Endothelial cell of umbilical vein (primary cell): ENCODE measurements at regions not wholly inside any gene's neighbourhood (a gene's known extent, or its start where the extent isn't known, plus 50 kb on each side); places are given as distances from the start of the nearest gene placed in this dataset.

ENCODE experiments used
- BruUV-seq: library from RNA; stranded (reverse); fragments of 400-500 nt; replicated peaks from 2 replicates; lab custom pipeline; 2021; lab: Mats Ljungman, UMichigan
- CTCF ChIA-PET: fragments of 300-600, 350-600 bp; sonication (Branson Sonifier 250); formaldehyde crosslinking; loops from one replicate; lab custom pipeline; 2021; ENCODE audit warnings: antibody characterized with exemption, inconsistent platforms; lab: Charles Lee
- POLR2A ChIA-PET: fragments of 300-600, 350-600 bp; sonication (Branson Sonifier 250); formaldehyde crosslinking; loops from one replicate; lab custom pipeline; 2021; ENCODE audit warnings: antibody characterized with exemption, inconsistent platforms; lab: Charles Lee
- DNase-seq: peaks from one replicate; pipeline ENCODE4 v3.0.0-alpha.2; 2011; ENCODE audit warnings: low read depth, low spot score
- FAIRE-seq: peaks from 2 replicates; lab custom pipeline; 2011; peaks lifted over from hg19 to GRCh38; lab: Jason Lieb, UNC
- H2AFZ ChIP-seq: 2 replicates; pipeline ENCODE4 v1.6.0; 2012; ENCODE audit warnings: low read depth, low read length, control low read depth, inconsistent platforms
- H3K27ac ChIP-seq: 2 replicates; pipeline ENCODE4 v1.5.1; 2011; ENCODE audit warnings: low read depth, mild to moderate bottlenecking, control low read depth, low read length, moderate library complexity; ENCODE audit not compliant: insufficient read depth
- H3K27me3 ChIP-seq, 2 experiments: 2 replicates each; pipeline versions ENCODE4 v1.6.0 to v1.6.1; 2011; ENCODE audit warnings: low read length in 2 of 2, mixed read lengths in 1 of 2; ENCODE audit not compliant: control insufficient read depth in 2 of 2, insufficient read depth in 2 of 2
- H3K36me3 ChIP-seq, 2 experiments: 2 replicates in 1 of 2; 3 replicates in 1 of 2; pipeline ENCODE4 v1.5.1; 2011; ENCODE audit warnings: low read length in 2 of 2, mild to moderate bottlenecking in 1 of 2, moderate library complexity in 1 of 2; ENCODE audit not compliant: control insufficient read depth in 2 of 2, insufficient read depth in 2 of 2; ENCODE audit errors: extremely low read depth in 1 of 2
- H3K4me1 ChIP-seq: 3 replicates; pipeline ENCODE4 v1.5.1; 2011; ENCODE audit warnings: mild to moderate bottlenecking, low read length; ENCODE audit not compliant: control insufficient read depth, insufficient read depth; ENCODE audit errors: extremely low read depth
- H3K4me2 ChIP-seq: 2 replicates; pipeline ENCODE4 v1.6.1; 2011; ENCODE audit warnings: low read length, control low read depth, mixed read lengths; ENCODE audit not compliant: insufficient read depth
- H3K4me3 ChIP-seq, 3 experiments: fragments of 200-600 bp in 1 of 3; sonication (generic), shearing (Covaris generic) in 1 of 3; replicated peaks in 1 of 3; 2 replicates each; pipeline ENCODE4 v1.5.1; 2011 to 2016; ENCODE audit warnings: control low read depth in 3 of 3, low read length in 3 of 3, mild to moderate bottlenecking in 2 of 3, inconsistent platforms in 1 of 3, low read depth in 1 of 3, moderate library complexity in 1 of 3; ENCODE audit not compliant: insufficient read depth in 1 of 3
- H3K79me2 ChIP-seq: 2 replicates; pipeline ENCODE4 v1.6.0; 2012; ENCODE audit warnings: low read length, inconsistent platforms; ENCODE audit not compliant: control insufficient read depth, insufficient read depth
- H3K9ac ChIP-seq: replicated peaks from 2 replicates; pipeline ENCODE3; 2011; ENCODE audit warnings: low read length, control low read depth; ENCODE audit not compliant: insufficient read depth; ENCODE audit errors: extremely low read depth
- H3K9me1 ChIP-seq: replicated peaks from 3 replicates; pipeline ENCODE4 v1.6.0; 2011; ENCODE audit warnings: mild to moderate bottlenecking, low read length; ENCODE audit not compliant: control insufficient read depth, insufficient read depth; ENCODE audit errors: extremely low read depth
- H3K9me3 ChIP-seq: replicated peaks from 2 replicates; pipeline ENCODE4 v1.5.1; 2012; ENCODE audit warnings: low read length, inconsistent platforms; ENCODE audit not compliant: control insufficient read depth, insufficient read depth
- H4K20me1 ChIP-seq: replicated peaks from 2 replicates; pipeline ENCODE3; 2011; ENCODE audit warnings: mild to moderate bottlenecking, low read length; ENCODE audit not compliant: control insufficient read depth, insufficient read depth; ENCODE audit errors: extremely low read depth
- EZH2 ChIP-seq: IDR thresholded peaks from 2 replicates; pipeline ENCODE4 v1.6.1; 2012; ENCODE audit warnings: borderline replicate concordance, low read depth, mild to moderate bottlenecking, moderate library complexity, low read length, inconsistent platforms; ENCODE audit not compliant: severe bottlenecking
- FOS ChIP-seq: IDR thresholded peaks from 2 replicates; pipeline ENCODE4 v1.6.1; 2011; ENCODE audit warnings: mild to moderate bottlenecking, low read length, moderate library complexity, borderline replicate concordance; ENCODE audit not compliant: insufficient read depth
- GATA2 ChIP-seq: IDR thresholded peaks from 2 replicates; pipeline ENCODE4 v1.7.0; 2011; ENCODE audit warnings: low read depth, mild to moderate bottlenecking, moderate library complexity, mixed read lengths, low read length; ENCODE audit not compliant: insufficient read length, insufficient read depth
- JUN ChIP-seq: IDR thresholded peaks from 2 replicates; pipeline ENCODE4 v1.6.1; 2011; ENCODE audit warnings: borderline replicate concordance, low read depth; ENCODE audit not compliant: insufficient read length, insufficient read depth
- MYC ChIP-seq: IDR thresholded peaks from one replicate; pipeline ENCODE4 v1.6.1; 2011; ENCODE audit warnings: mild to moderate bottlenecking, low read depth, low read length
- POLR2A ChIP-seq: IDR thresholded peaks from 2 replicates; pipeline ENCODE4 v1.6.1; 2012; ENCODE audit warnings: low read depth, mild to moderate bottlenecking, control low read depth, low read length
- POLR2AphosphoS5 ChIP-seq: IDR thresholded peaks from 2 replicates; pipeline ENCODE4 v1.6.1; 2012; ENCODE audit warnings: low read depth, mild to moderate bottlenecking, control low read depth, low read length, moderate library complexity; ENCODE audit not compliant: insufficient read depth
- dilution Hi-C: fragments of 300-500 bp; cut with MboI; formaldehyde crosslinking; loops from one replicate; pipeline ENCODE4 v1.15.0; 2019; ENCODE audit warnings: low sequenced_read_pairs; ENCODE audit not compliant: extremely low pct_ligation_motif_present
- intact Hi-C: fragments of 100-400 bp; cut with micrococcal nuclease; formaldehyde crosslinking; loops from one replicate; pipeline ENCODE4 v1.10.0; 2022
- TF ChIP-seq, protein P1 (sequence below), 2 donors: IDR thresholded peaks; 1 replicate in 1 of 2; 2 replicates in 1 of 2; pipeline ENCODE4 v1.5.1; 2011; ENCODE audit warnings: low read length in 2 of 2, mild to moderate bottlenecking in 2 of 2, moderate library complexity in 2 of 2, control low read depth in 1 of 2, inconsistent platforms in 1 of 2, low read depth in 1 of 2; ENCODE audit not compliant: insufficient read depth in 1 of 2; ENCODE audit errors: extremely low read depth in 1 of 2
- TF ChIP-seq, protein P2 (sequence below): IDR thresholded peaks from 2 replicates; pipeline ENCODE4 v1.6.1; 2011; ENCODE audit not compliant: insufficient read depth, insufficient read length

DNA sequence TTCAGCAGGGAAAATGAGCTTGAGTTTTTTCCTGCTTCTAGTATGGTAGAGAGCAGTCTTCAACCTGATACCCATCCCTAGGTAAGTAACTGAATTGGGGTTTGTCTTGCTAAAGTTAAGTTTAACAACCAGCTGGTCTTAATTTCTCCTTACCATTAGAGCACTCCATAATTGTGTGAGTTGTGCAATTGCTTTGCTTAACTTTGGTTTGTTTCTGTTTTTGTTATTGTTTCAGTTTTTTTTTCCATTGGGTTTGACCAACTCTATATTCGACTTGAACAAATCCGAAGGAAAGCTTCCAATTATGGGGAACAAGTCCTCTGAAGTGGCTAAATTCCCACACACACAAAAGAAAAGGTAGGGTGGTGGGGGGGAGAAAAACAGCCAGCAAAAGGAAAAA is 641.1 kb downstream of the PLA2G4A start:
- CTCF ChIA-PET: interaction anchor here (2.0 kb wide), 1 partner anchor 8 kb away, joined by 10 read pairs; no protein-coding TSS in a partner anchor

More for the DNA sequence above, 641.1 kb downstream of the PLA2G4A start:
- Histone ChIP-seq H3K9me1 (no peaks in the 10 kb centered on the region), H3K79me2 (no peaks in the 10 kb centered on the region), H2AFZ (no peak overlapping the region), H3K4me1 (no peaks in the 10 kb centered on the region), H3K27me3 (no peaks in the 10 kb centered on the region), H3K27ac (no peak overlapping the region), H3K4me3 (no peak overlapping the region), H3K9me3 (no peaks in the 10 kb centered on the region), H3K4me2 (no peak overlapping the region), H3K9ac (no peak overlapping the region), H4K20me1 (no peaks in the 10 kb centered on the region), H3K36me3 (no peaks in the 10 kb centered on the region)
- dilution Hi-C loops: no loop called here
- no peak for FAIRE-seq
- POLR2A ChIA-PET: interaction anchor here (0.7 kb wide), 1 partner anchor 10 kb away, joined by 4 read pairs; no protein-coding TSS in a partner anchor
- no peak for TF ChIP-seq FOS
- TF ChIP-seq, protein P1, sequence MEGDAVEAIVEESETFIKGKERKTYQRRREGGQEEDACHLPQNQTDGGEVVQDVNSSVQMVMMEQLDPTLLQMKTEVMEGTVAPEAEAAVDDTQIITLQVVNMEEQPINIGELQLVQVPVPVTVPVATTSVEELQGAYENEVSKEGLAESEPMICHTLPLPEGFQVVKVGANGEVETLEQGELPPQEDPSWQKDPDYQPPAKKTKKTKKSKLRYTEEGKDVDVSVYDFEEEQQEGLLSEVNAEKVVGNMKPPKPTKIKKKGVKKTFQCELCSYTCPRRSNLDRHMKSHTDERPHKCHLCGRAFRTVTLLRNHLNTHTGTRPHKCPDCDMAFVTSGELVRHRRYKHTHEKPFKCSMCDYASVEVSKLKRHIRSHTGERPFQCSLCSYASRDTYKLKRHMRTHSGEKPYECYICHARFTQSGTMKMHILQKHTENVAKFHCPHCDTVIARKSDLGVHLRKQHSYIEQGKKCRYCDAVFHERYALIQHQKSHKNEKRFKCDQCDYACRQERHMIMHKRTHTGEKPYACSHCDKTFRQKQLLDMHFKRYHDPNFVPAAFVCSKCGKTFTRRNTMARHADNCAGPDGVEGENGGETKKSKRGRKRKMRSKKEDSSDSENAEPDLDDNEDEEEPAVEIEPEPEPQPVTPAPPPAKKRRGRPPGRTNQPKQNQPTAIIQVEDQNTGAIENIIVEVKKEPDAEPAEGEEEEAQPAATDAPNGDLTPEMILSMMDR (IDR thresholded peaks at IDR 0.05; ENCODE audit: extremely low read depth in 1 of 2, insufficient read depth in 1 of 2, low read depth in 1 of 2, low read length in 2 of 2): no peak
- TF ChIP-seq POLR2AphosphoS5: no peak
- TF ChIP-seq POLR2A: no peak
- TF ChIP-seq, protein P2, sequence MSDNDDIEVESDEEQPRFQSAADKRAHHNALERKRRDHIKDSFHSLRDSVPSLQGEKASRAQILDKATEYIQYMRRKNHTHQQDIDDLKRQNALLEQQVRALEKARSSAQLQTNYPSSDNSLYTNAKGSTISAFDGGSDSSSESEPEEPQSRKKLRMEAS: no peak
- no peak for TF ChIP-seq GATA2
- TF ChIP-seq EZH2: no peak
- no peak for TF ChIP-seq JUN
- no peak for TF ChIP-seq MYC
- intact Hi-C loops: no loop called here
- no peak for DNase-seq
- BruUV-seq: no TSS peak
